ENCODE measurements at regions not wholly inside any gene's neighbourhood (a gene's known extent, or its start where the extent isn't known, plus 50 kb on each side); places are given as distances from the start of the nearest gene placed in this dataset.

GRCh38 chr5:129341306-129341705 lies 118.8 kb upstream of the ADAMTS19 start:
- DNase-seq (ENCODE audit: low read depth), result no peak

- DNase-seq (ENCODE audit: low read depth), result no peak
These were observed 117.3 kb upstream of the ADAMTS19 start for GRCh38 chr5:129342796-129343195.

- no peak for DNase-seq (ENCODE audit: low read depth)
These were observed 114.7 kb upstream of the ADAMTS19 start for GRCh38 chr5:129345213-129345924.

- DNase-seq (ENCODE audit: low read depth), result no peak
These were observed 103.3 kb upstream of the ADAMTS19 start for GRCh38 chr5:129356846-129357245.

GRCh38 chr5:129358069-129358468 lies 102.0 kb upstream of the ADAMTS19 start:
- no peak for DNase-seq (ENCODE audit: low read depth)

- DNase-seq (ENCODE audit: low read depth), result no peak
These were observed 100.6 kb upstream of the ADAMTS19 start for GRCh38 chr5:129359450-129359849.

- peak; percentile 36 for DNase-seq (ENCODE audit: low read depth)
These were observed 98.6 kb upstream of the ADAMTS19 start for GRCh38 chr5:129361441-129362025.

GRCh38 chr5:129362456-129362855 lies 97.6 kb upstream of the ADAMTS19 start:
- DNase-seq (ENCODE audit: low read depth), result no peak

- no peak for DNase-seq (ENCODE audit: low read depth)
These were observed 96.1 kb upstream of the ADAMTS19 start for GRCh38 chr5:129363991-129364390.

GRCh38 chr5:129367883-129368282 lies 92.2 kb upstream of the ADAMTS19 start:
- peak; percentile 66 for DNase-seq (ENCODE audit: low read depth)

GRCh38 chr5:129372025-129372424 lies 88.1 kb upstream of the ADAMTS19 start:
- no peak for DNase-seq (ENCODE audit: low read depth)

GRCh38 chr5:129377504-129377903 lies 82.6 kb upstream of the ADAMTS19 start:
- no peak for DNase-seq (ENCODE audit: low read depth)

GRCh38 chr5:129378961-129379360 lies 81.1 kb upstream of the ADAMTS19 start:
- DNase-seq (ENCODE audit: low read depth), result no peak

- DNase-seq (ENCODE audit: low read depth), result no peak
These were observed 80.7 kb upstream of the ADAMTS19 start for GRCh38 chr5:129379406-129379805.

- peak; percentile 14 for DNase-seq (ENCODE audit: low read depth)
These were observed 77.0 kb upstream of the ADAMTS19 start for GRCh38 chr5:129382921-129383672.

- DNase-seq (ENCODE audit: low read depth), result no peak
These were observed 75.9 kb upstream of the ADAMTS19 start for GRCh38 chr5:129384193-129384592.

- DNase-seq (ENCODE audit: low read depth), result no peak
These were observed 75.4 kb upstream of the ADAMTS19 start for GRCh38 chr5:129384736-129385135.

GRCh38 chr5:129387944-129388343 lies 72.2 kb upstream of the ADAMTS19 start:
- no peak for DNase-seq (ENCODE audit: low read depth)

GRCh38 chr5:129392681-129393080 lies 67.4 kb upstream of the ADAMTS19 start:
- no peak for DNase-seq (ENCODE audit: low read depth)

GRCh38 chr5:129395247-129395646 lies 64.9 kb upstream of the ADAMTS19 start:
- DNase-seq (ENCODE audit: low read depth), result no peak

GRCh38 chr5:129398026-129398678 lies 61.9 kb upstream of the ADAMTS19 start:
- no peak for DNase-seq (ENCODE audit: low read depth)

GRCh38 chr5:129399069-129399468 lies 61.0 kb upstream of the ADAMTS19 start:
- DNase-seq (ENCODE audit: low read depth), result no peak
